Uterus (tissue), 2 donors: ENCODE measurements at regions not wholly inside any gene's neighbourhood (a gene's known extent, or its start where the extent isn't known, plus 50 kb on each side); places are given as distances from the start of the nearest gene placed in this dataset.

Source experiments
- CTCF ChIP-seq, 4 experiments: fragments of 200-600 bp in 2 of 4; fragments of 450-650 bp in 2 of 4; sonication (generic) in 2 of 4; IDR thresholded peaks; one replicate each; pipeline ENCODE4 v1.5.1; 2016 to 2019; ENCODE audit warnings: antibody characterized with exemption in 4 of 4, mild to moderate bottlenecking in 2 of 4, moderate library complexity in 1 of 4
- POLR2A ChIP-seq, 2 donors: fragments of 450-650 bp; IDR thresholded peaks; one replicate each; pipeline ENCODE4 v1.6.1; 2016; ENCODE audit warnings: antibody characterized with exemption in 2 of 2, mild to moderate bottlenecking in 1 of 2, moderate library complexity in 1 of 2

- TF ChIP-seq POLR2A (IDR thresholded peaks at IDR 0.05) = no peak
- TF ChIP-seq CTCF (IDR thresholded peaks at IDR 0.05) = no peak
Measured at GRCh38 chr11:113549611-113550578, 74.7 kb upstream of the DRD2 start.
